ENCODE measurements at regions not wholly inside any gene's neighbourhood (a gene's known extent, or its start where the extent isn't known, plus 50 kb on each side); places are given as distances from the start of the nearest gene placed in this dataset.

DNA sequence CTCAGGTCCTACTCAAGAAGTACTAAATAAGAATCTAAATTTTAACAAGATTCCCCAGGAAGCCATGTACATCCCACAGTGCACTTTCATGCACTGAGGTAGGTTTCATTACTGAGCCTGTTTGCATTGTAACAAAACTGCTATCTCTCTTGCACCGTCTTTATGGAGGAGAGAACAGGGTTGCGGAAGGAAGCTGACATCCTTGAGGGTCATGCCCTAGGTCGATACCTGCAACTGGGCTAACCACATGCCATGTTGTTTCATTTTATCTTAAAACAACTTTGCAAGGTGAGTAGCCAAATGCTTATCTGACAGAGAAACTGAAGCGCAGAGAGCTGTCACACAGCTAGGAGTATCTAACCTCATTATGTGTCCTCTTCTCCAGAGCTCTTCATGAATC, 656.3 kb upstream of the TENM4 start:
- no peak for DNase-seq (ENCODE audit: low read depth)

GRCh38 chr11:80096736-80097135, 655.9 kb upstream of the TENM4 start:
- peak; percentile 87 for DNase-seq (ENCODE audit: low read depth)

- no peak for DNase-seq (ENCODE audit: low read depth)
These were observed 645.7 kb upstream of the TENM4 start for GRCh38 chr11:80086496-80087055.

GRCh38 chr11:80085563-80085962, 644.7 kb upstream of the TENM4 start:
- no peak for DNase-seq (ENCODE audit: low read depth)

DNA sequence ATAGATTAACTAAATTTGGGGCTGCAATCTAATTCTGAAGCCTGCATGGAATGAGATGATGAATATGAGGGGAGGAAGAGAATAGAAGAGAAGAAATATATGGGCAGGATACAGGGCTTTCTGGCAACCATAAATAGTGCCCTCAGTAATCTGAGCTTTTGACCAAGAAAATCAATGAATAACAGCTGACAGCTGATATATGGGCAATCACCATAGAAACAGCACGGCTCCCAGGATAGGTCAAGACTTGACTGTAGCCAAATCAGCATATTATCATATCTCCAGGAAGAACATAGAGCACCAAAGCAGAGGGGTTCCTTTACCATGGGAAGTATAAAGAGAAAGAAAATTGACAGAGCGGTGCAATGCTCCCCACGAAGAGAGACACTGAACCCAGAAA, 643.8 kb upstream of the TENM4 start:
- peak; percentile 42 for DNase-seq (ENCODE audit: low read depth)

DNA sequence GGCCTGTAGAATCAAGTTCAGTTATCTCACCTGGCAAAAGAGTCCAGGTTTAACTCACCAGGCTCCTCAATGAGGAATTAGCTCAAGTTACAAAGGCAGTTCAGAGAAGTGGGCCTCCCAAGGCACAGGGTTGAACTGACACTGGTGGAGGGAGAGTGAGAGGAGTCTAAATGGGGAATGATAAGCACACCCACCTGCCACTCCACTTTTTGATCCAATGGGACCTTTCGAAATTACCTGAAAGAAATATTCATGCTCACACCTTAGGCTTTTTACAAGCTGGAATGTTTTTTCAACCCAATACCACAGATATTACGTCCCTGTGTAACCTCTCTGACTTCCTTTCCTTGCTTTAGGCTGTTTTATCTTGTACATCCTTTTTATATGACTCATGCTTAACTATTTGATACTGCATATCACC, 642.7 kb upstream of the TENM4 start:
- no peak for DNase-seq (ENCODE audit: low read depth)

DNA sequence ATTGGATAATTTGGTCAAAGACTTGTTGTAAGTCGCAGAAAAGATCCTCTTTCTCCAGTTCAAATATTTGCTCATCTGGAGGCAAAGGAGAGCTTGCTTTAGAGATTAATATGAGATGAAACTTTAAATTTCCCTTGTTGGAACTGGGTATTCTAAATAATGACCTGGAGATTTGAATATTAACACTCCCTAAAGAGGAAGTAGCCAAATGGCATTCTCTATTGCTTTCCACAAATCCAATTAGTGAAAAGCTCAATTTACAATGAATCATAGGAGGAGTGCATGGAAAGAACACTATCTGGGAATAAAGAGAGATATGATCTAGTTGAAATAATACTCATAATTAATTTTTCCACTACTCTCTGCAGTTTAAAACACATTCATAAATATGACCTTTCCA, 641.6 kb upstream of the TENM4 start:
- DNase-seq (ENCODE audit: low read depth) = no peak

DNA sequence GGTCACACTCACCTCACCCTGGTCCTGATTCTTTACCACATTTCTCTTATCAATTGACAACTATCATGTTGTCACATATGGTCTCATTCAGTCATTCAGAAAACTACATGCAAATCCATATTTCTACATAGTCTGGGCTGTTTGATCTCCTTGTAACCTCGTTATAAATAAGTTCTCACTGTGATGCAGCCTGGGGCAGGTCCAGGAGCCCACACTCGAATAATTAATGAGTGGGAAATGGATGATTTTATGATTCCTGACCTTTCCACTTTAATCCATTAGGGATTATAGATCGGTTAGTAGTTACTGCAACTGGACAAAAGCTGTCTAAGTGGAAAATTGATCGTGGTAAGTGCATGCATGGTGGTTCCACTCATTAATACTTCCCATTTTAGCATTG, 636.3 kb upstream of the TENM4 start:
- no peak for DNase-seq (ENCODE audit: low read depth)

- DNase-seq (ENCODE audit: low read depth) = no peak
These were observed 634.0 kb upstream of the TENM4 start for GRCh38 chr11:80074837-80075236.

DNA sequence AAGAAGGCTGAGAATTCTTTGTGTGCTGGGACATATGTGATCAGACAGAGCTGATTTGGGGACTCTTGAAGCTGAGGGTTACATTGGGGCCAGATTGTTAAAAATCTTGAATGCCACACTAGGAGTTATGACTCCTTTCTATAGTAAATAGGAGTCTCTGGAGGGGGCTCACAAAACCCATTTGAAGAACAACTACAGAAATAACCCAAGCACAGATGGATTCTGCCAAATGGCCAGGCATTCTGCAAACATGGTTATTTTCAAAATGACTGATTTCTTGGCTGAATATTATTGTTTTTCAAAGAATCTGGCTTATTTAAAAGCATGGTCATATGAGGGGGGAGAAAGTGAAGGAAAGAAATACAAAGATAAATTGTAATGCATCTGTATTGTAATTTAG, 625.5 kb upstream of the TENM4 start:
- no peak for DNase-seq (ENCODE audit: low read depth)

GRCh38 chr11:80065086-80065485, 624.3 kb upstream of the TENM4 start:
- DNase-seq (ENCODE audit: low read depth) = no peak

DNA sequence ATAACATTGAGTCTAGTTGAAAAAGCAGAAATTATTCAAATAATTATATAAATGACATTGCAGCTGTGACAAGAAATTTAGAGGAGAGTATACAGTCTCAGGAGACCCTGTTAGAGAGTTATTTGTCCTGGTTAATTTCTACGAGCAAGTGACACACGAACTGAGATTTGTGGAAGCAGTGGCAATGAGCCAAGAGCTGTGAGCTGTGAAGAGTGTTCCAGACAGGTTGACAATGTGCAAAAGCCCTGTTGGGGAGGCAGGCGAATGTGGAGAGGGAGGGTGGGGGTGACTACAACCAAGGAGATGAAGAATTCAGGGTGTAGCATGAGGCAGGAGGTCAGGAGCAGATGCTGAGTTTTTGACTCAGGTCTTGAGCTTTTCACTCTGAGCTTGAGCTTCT, 620.2 kb upstream of the TENM4 start:
- no peak for DNase-seq (ENCODE audit: low read depth)

GRCh38 chr11:80054582-80055165, 613.8 kb upstream of the TENM4 start:
- no peak for DNase-seq (ENCODE audit: low read depth)

DNA sequence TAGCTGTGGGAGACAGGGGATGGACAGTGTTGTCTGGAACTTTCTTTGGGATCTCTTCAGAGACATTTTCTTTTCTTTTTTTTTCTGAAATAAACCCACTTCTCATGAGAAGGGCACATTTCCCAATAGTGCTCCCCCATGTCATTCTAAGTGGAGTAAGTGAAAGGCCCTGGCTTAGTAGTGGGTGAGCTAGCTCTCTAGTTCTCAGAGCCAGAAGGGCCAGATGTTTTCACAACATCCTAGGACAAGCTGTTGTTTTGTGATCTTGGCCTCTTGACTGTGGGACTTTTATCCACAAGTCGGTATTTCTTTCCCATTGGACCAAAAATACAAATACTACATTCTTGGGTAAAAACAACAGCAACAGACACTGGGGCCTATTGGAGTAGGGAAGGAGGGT, 607.7 kb upstream of the TENM4 start:
- DNase-seq (ENCODE audit: low read depth) = no peak

DNA sequence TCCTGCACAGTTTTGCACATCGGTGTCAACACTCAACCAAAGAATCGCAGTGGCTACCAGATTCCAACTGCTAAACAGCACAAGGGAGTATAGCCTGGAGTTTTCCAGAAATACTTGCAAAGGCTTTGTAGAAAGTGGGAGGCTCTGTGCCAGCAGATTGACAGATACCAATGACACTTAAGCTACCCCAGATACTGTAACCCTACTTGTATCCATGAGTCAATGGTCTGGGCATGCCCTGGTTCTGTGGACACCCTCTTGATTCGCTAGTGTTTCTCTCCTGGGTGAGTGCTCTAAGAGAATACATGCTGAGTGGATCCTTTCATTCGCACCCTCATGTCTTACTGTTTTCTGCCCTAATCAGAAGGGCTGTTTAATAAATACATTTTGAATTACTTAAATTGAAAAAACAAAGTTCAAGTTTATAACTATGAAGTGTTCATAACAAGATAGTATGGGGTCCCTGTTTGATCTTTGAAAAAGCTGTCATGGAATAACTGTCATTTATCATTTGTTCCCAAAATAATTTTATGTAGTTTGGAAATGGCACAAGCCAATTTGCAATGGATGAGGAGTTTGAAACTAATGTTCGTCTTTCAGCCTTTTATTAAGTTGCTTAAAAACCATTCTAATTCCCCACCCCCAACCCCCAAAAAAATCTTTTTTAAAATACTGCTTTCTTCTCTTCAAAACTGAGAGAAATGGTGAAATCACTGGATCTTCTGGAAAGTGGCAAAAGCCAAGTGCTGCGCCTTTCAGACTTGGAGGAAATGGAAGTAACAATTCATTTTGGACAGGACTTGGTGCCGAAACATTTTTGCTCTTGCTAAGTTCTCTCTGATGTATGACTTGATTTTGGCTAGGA, 600.5 kb upstream of the TENM4 start:
- DNase-seq (ENCODE audit: low read depth) = no peak

GRCh38 chr11:80034801-80035200, 594.0 kb upstream of the TENM4 start:
- peak; percentile 21 for DNase-seq (ENCODE audit: low read depth)

- DNase-seq (ENCODE audit: low read depth) = no peak
These were observed 590.3 kb upstream of the TENM4 start for GRCh38 chr11:80031014-80031600.

- no peak for DNase-seq (ENCODE audit: low read depth)
These were observed 588.2 kb upstream of the TENM4 start for GRCh38 chr11:80028998-80029397.

GRCh38 chr11:80024119-80024518, 583.3 kb upstream of the TENM4 start:
- DNase-seq (ENCODE audit: low read depth) = peak; percentile 5

GRCh38 chr11:80023386-80023785, 582.6 kb upstream of the TENM4 start:
- no peak for DNase-seq (ENCODE audit: low read depth)

- no peak for DNase-seq (ENCODE audit: low read depth)
These were observed 569.7 kb upstream of the TENM4 start for GRCh38 chr11:80010536-80010935.

GRCh38 chr11:80009081-80009480, 568.3 kb upstream of the TENM4 start:
- DNase-seq (ENCODE audit: low read depth) = no peak

DNA sequence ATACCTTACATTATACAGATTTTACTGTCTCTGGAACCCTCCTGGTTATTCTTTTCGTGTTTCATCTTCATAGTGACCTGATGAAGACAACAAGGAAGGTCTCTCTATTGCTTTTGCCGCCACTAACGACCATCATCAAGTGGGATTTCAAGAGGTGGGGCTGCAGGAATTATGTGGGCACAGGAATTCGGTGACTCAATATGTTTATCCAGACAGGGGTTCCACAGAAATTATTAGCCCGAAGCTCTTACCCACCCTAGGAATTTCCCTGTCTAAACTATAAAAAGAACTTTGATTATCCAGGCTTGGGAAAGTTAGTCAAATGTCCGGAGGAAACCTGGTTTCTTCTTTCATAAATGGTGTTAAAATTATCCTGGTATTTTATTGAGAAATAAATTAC, 566.8 kb upstream of the TENM4 start:
- peak; percentile 5 for DNase-seq (ENCODE audit: low read depth)
